ENCODE measurements at regions not wholly inside any gene's neighbourhood (a gene's known extent, or its start where the extent isn't known, plus 50 kb on each side); places are given as distances from the start of the nearest gene placed in this dataset.

DNA sequence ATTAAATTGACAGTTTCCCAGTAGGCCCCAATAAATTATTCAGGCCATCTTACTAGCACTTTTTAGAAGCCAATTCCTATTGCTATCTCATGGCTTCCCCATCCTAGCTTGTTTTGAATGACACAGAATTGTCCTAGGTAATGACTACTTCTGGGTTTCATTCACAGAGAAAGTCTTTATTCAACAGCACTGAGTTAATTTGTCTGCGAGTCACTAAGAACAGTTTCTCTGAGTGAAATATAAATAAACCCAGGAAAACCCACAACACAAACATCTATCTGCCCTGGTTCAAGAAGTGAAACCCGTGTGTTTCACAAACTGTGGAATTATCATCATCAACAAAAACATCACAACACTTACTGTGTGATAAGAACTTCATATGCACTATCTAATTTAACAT is 1366.8 kb downstream of the EPHA7 start:
- H3K27ac ChIP-seq (ENCODE audit: low read depth in 1 of 2, low read length in 2 of 2): no peak overlapping the region
- H3K4me3 Mint-ChIP-seq: no peak overlapping the region
- H3K36me3 Mint-ChIP-seq: no peaks in the 10 kb centered on the region
- no peak overlapping the region for H3K4me2 ChIP-seq (replicated peaks; ENCODE audit: extremely low read depth, low read length, poor library complexity, severe bottlenecking)
- H3K9ac ChIP-seq (ENCODE audit: insufficient read depth, low read length, poor library complexity, severe bottlenecking): no peak overlapping the region
- no CpG with 5 or more reads among the region's 2 CpGs for WGBS (ENCODE audit: insufficient coverage)
- H3K9me3 ChIP-seq (replicated peaks in 1 of 2; ENCODE audit: control insufficient read depth in 1 of 2, insufficient read depth in 1 of 2, low read length in 2 of 2): no peaks in the 10 kb centered on the region
- H2AFZ ChIP-seq (ENCODE audit: insufficient read depth, low read depth, low read length, poor library complexity, severe bottlenecking): no peak overlapping the region
- no peaks in the 10 kb centered on the region for H3K27me3 Mint-ChIP-seq (ENCODE audit: low read depth in 3 of 3)
- no peaks in the 10 kb centered on the region for H3K36me3 ChIP-seq (replicated peaks in 1 of 2; ENCODE audit: control insufficient read depth in 1 of 2, insufficient read depth in 2 of 2, low read length in 2 of 2)
- TF ChIP-seq, protein P1, sequence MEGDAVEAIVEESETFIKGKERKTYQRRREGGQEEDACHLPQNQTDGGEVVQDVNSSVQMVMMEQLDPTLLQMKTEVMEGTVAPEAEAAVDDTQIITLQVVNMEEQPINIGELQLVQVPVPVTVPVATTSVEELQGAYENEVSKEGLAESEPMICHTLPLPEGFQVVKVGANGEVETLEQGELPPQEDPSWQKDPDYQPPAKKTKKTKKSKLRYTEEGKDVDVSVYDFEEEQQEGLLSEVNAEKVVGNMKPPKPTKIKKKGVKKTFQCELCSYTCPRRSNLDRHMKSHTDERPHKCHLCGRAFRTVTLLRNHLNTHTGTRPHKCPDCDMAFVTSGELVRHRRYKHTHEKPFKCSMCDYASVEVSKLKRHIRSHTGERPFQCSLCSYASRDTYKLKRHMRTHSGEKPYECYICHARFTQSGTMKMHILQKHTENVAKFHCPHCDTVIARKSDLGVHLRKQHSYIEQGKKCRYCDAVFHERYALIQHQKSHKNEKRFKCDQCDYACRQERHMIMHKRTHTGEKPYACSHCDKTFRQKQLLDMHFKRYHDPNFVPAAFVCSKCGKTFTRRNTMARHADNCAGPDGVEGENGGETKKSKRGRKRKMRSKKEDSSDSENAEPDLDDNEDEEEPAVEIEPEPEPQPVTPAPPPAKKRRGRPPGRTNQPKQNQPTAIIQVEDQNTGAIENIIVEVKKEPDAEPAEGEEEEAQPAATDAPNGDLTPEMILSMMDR (IDR thresholded peaks at IDR 0.05): no peak
- no peaks in the 10 kb centered on the region for H3K27me3 ChIP-seq (ENCODE audit: control insufficient read depth in 2 of 2, insufficient read depth in 2 of 2, low read length in 2 of 2)
- DNase-seq: no peak
- H3K4me3 ChIP-seq (replicated peaks in 1 of 3; ENCODE audit: low read depth in 2 of 3, low read length in 3 of 3): no peak overlapping the region
- intact Hi-C loops (cut with micrococcal nuclease): no loop called here
- H3K4me1 ChIP-seq (ENCODE audit: control insufficient read depth in 1 of 2, insufficient read depth in 2 of 2, low read length in 2 of 2): no peaks in the 10 kb centered on the region
- no peaks in the 10 kb centered on the region for H3K79me2 ChIP-seq (ENCODE audit: insufficient read depth, low read length)
- no peaks in the 10 kb centered on the region for H4K20me1 ChIP-seq (ENCODE audit: insufficient read depth, low read length)
- no peaks in the 10 kb centered on the region for H3K4me1 Mint-ChIP-seq
- no peak overlapping the region for H3K27ac Mint-ChIP-seq
- H3K9me3 Mint-ChIP-seq: peaks cover 0 to 2% (median 0%) of the 10 kb centered on the region in 7 donors

DNA sequence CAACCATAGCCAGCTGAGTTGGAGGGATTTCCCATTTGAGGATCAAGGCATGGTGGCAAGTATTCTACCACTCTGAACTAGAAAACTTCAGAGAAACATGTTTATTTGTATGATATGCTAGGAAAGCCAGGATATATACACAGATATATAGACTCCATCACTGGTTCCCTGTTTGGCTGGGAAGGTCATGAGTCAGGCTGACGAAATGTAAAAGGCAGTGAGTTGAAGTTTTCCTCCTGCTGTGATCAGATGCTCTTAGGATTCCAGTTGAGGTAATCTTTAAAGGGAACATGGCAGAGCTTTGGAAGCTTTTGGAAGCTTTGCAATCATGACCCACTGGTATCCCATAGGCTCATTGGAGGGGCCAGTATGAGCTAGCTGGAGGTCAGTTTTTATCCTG is 1369.1 kb downstream of the EPHA7 start:
- DNase-seq: no peak
- no peak overlapping the region for H3K4me2 ChIP-seq (replicated peaks; ENCODE audit: extremely low read depth, low read length, poor library complexity, severe bottlenecking)
- H3K9ac ChIP-seq (ENCODE audit: insufficient read depth, low read length, poor library complexity, severe bottlenecking): no peak overlapping the region
- H3K79me2 ChIP-seq (ENCODE audit: insufficient read depth, low read length): no peaks in the 10 kb centered on the region
- H3K9me3 ChIP-seq (replicated peaks in 1 of 2; ENCODE audit: control insufficient read depth in 1 of 2, insufficient read depth in 1 of 2, low read length in 2 of 2): no peaks in the 10 kb centered on the region
- no peaks in the 10 kb centered on the region for H3K36me3 ChIP-seq (replicated peaks in 1 of 2; ENCODE audit: control insufficient read depth in 1 of 2, insufficient read depth in 2 of 2, low read length in 2 of 2)
- H3K4me3 Mint-ChIP-seq: no peak overlapping the region
- no peak overlapping the region for H2AFZ ChIP-seq (ENCODE audit: insufficient read depth, low read depth, low read length, poor library complexity, severe bottlenecking)
- H3K9me3 Mint-ChIP-seq: peaks cover 0 to 2% (median 0%) of the 10 kb centered on the region in 7 donors
- no peaks in the 10 kb centered on the region for H3K27me3 Mint-ChIP-seq (ENCODE audit: low read depth in 3 of 3)
- intact Hi-C loops (cut with micrococcal nuclease): no loop called here
- TF ChIP-seq, protein P1 (IDR thresholded peaks at IDR 0.05): no peak
- no peaks in the 10 kb centered on the region for H3K36me3 Mint-ChIP-seq
- H3K27me3 ChIP-seq (ENCODE audit: control insufficient read depth in 2 of 2, insufficient read depth in 2 of 2, low read length in 2 of 2): no peaks in the 10 kb centered on the region
- H3K4me1 ChIP-seq (ENCODE audit: control insufficient read depth in 1 of 2, insufficient read depth in 2 of 2, low read length in 2 of 2): no peaks in the 10 kb centered on the region
- WGBS (ENCODE audit: insufficient coverage): no CpG with 5 or more reads among the region's 1 CpG
- H4K20me1 ChIP-seq (ENCODE audit: insufficient read depth, low read length): no peaks in the 10 kb centered on the region
- no peak overlapping the region for H3K27ac ChIP-seq (ENCODE audit: low read depth in 1 of 2, low read length in 2 of 2)
- no peak overlapping the region for H3K4me3 ChIP-seq (replicated peaks in 1 of 3; ENCODE audit: low read depth in 2 of 3, low read length in 3 of 3)
- no peak overlapping the region for H3K27ac Mint-ChIP-seq
- H3K4me1 Mint-ChIP-seq: no peaks in the 10 kb centered on the region
